ENCODE measurements at regions not wholly inside any gene's neighbourhood (a gene's known extent, or its start where the extent isn't known, plus 50 kb on each side); places are given as distances from the start of the nearest gene placed in this dataset.
"Not testable (repeated sequence)": the region's sequence is repeated elsewhere in the genome, so short reads cannot be mapped to it uniquely, and the experiment has no call there.

- H3K4me3 ChIP-seq (ENCODE audit: low read depth, low read length): no peak overlapping the region
- TF ChIP-seq CTCF (conservative IDR thresholded peaks at IDR 0.05; ENCODE audit: low read depth, low read length): no peak
- no peak for DNase-seq (ENCODE audit: low read depth)
Measured at GRCh38 chr17:33955461-33955860, 299.6 kb upstream of the CCL2 start.

GRCh38 chr17:33959098-33959497 is 296.0 kb upstream of the CCL2 start:
- DNase-seq (ENCODE audit: low read depth): not testable (repeated sequence)

GRCh38 chr17:33962857-33963655 is 292.0 kb upstream of the CCL2 start:
- TF ChIP-seq CTCF (conservative IDR thresholded peaks at IDR 0.05; ENCODE audit: low read depth, low read length): no peak
- DNase-seq (ENCODE audit: low read depth): no peak
- H3K4me3 ChIP-seq (ENCODE audit: low read depth, low read length): no peak overlapping the region

More at GRCh38 chr17:33959098-33959497, 296.0 kb upstream of the CCL2 start:
- not testable (repeated sequence) for H3K4me3 ChIP-seq (ENCODE audit: low read depth, low read length)

GRCh38 chr17:33964344-33964979 is 290.6 kb upstream of the CCL2 start:
- H3K4me3 ChIP-seq (ENCODE audit: low read depth, low read length): no peak overlapping the region
- TF ChIP-seq CTCF (conservative IDR thresholded peaks at IDR 0.05; ENCODE audit: low read depth, low read length): no peak
- no peak for DNase-seq (ENCODE audit: low read depth)

GRCh38 chr17:33966410-33967059 is 288.6 kb upstream of the CCL2 start:
- no peak overlapping the region for H3K4me3 ChIP-seq (ENCODE audit: low read depth, low read length)
- DNase-seq (ENCODE audit: low read depth): no peak
- no peak for TF ChIP-seq CTCF (conservative IDR thresholded peaks at IDR 0.05; ENCODE audit: low read depth, low read length)

- no peak for TF ChIP-seq CTCF (conservative IDR thresholded peaks at IDR 0.05; ENCODE audit: low read depth, low read length)
- H3K4me3 ChIP-seq (ENCODE audit: low read depth, low read length): no peak overlapping the region
- DNase-seq (ENCODE audit: low read depth): no peak
Measured at GRCh38 chr17:33967608-33968349, 287.3 kb upstream of the CCL2 start.
